Panc1 (cell line): ENCODE measurements at regions not wholly inside any gene's neighbourhood (a gene's known extent, or its start where the extent isn't known, plus 50 kb on each side); places are given as distances from the start of the nearest gene placed in this dataset.

Source experiments
- ATAC-seq: fragments of 200-7000 bp; cut with Tn5 transposase; 2 replicates; pipeline ENCODE4 v1.9.1; 2020; ENCODE audit warnings: mild to moderate bottlenecking, moderate library complexity
- BruUV-seq: library from RNA; stranded (reverse); fragments of 400-500 nt; replicated peaks from 2 replicates; lab custom pipeline; 2021; lab: Mats Ljungman, UMichigan
- CTCF ChIA-PET: fragments of 300-600 bp; sonication (Branson Sonifier 250); formaldehyde crosslinking; loops from one replicate; lab custom pipeline; 2022; ENCODE audit warnings: antibody characterized with exemption; lab: Charles Lee
- POLR2A ChIA-PET: fragments of 300-600 bp; sonication (Branson Sonifier 250); formaldehyde crosslinking; loops from one replicate; lab custom pipeline; 2022; ENCODE audit warnings: antibody characterized with exemption; lab: Charles Lee
- DNase-seq: peaks from one replicate; pipeline ENCODE4 v3.0.0-alpha.2; 2010; ENCODE audit warnings: low read depth, low spot score
- H3K27ac ChIP-seq: 2 replicates; pipeline ENCODE4 v1.5.1; 2011; ENCODE audit warnings: mild to moderate bottlenecking, low read length, inconsistent platforms
- H3K27me3 ChIP-seq: fragments of 200-500 bp; sonication (Bioruptor generic); 2 replicates; pipeline ENCODE4 v1.6.0; 2014; ENCODE audit warnings: low read length, inconsistent platforms; ENCODE audit not compliant: control insufficient read depth, insufficient read depth
- H3K36me3 ChIP-seq: fragments of 200-500 bp; sonication (Bioruptor generic); 2 replicates; pipeline ENCODE4 v1.5.1; 2014; ENCODE audit warnings: inconsistent platforms, mild to moderate bottlenecking, low read length, moderate library complexity; ENCODE audit not compliant: control insufficient read depth, insufficient read depth
- H3K4me1 ChIP-seq: 2 replicates; pipeline ENCODE4 v1.5.1; 2011; ENCODE audit warnings: inconsistent platforms, mild to moderate bottlenecking, low read length, moderate library complexity; ENCODE audit not compliant: control insufficient read depth, insufficient read depth
- H3K4me3 ChIP-seq, 2 experiments: 2 replicates each; pipeline ENCODE4 v1.5.1; 2011 to 2012; ENCODE audit warnings: low read depth in 2 of 2, low read length in 2 of 2, mild to moderate bottlenecking in 2 of 2, inconsistent platforms in 1 of 2, moderate library complexity in 1 of 2
- H3K9me3 ChIP-seq: fragments of 200-500 bp; sonication (Bioruptor generic); 2 replicates; pipeline ENCODE4 v1.5.1; 2014; ENCODE audit warnings: low read depth, mild to moderate bottlenecking, inconsistent platforms, low read length, moderate library complexity; ENCODE audit not compliant: control insufficient read depth, insufficient read depth
- CTCF ChIP-seq: fragments of 450-650 bp; IDR thresholded peaks from 2 replicates; pipeline ENCODE4 v1.5.1; 2017; ENCODE audit warnings: mild to moderate bottlenecking
- POLR2AphosphoS5 ChIP-seq: IDR thresholded peaks from 2 replicates; pipeline ENCODE4 v1.6.1; 2012; ENCODE audit warnings: mild to moderate bottlenecking, low read depth, low read length, moderate library complexity
- SIN3A ChIP-seq: IDR thresholded peaks from 2 replicates; pipeline ENCODE4 v1.6.1; 2012; ENCODE audit warnings: low read depth, mild to moderate bottlenecking, low read length, moderate library complexity, borderline replicate concordance; ENCODE audit not compliant: insufficient read depth
- TCF7L2 ChIP-seq: IDR thresholded peaks from 2 replicates; pipeline ENCODE4 v1.6.1; 2011; ENCODE audit warnings: mild to moderate bottlenecking, low read depth, low read length, inconsistent platforms
- in situ Hi-C: cut with HindIII; loops from 2 replicates; pipeline ENCODE4 v1.10.0; 2016; ENCODE audit warnings: low sequenced_read_pairs, low pct_unique_long_range_greater_than_20kb
- intact Hi-C: fragments of 100-400 bp; cut with micrococcal nuclease; formaldehyde crosslinking; loops from one replicate; pipeline ENCODE4 v1.10.0; 2022; ENCODE audit not compliant: unreplicated experiment
- TF ChIP-seq, protein P1 (sequence below), 2 experiments: IDR thresholded peaks; 2 replicates each; pipeline ENCODE4 v1.6.1; 2011 to 2012; ENCODE audit warnings: low read depth in 2 of 2, control low read depth in 1 of 2, low read length in 1 of 2, mild to moderate bottlenecking in 1 of 2, moderate library complexity in 1 of 2; ENCODE audit not compliant: insufficient read depth in 1 of 2

DNA sequence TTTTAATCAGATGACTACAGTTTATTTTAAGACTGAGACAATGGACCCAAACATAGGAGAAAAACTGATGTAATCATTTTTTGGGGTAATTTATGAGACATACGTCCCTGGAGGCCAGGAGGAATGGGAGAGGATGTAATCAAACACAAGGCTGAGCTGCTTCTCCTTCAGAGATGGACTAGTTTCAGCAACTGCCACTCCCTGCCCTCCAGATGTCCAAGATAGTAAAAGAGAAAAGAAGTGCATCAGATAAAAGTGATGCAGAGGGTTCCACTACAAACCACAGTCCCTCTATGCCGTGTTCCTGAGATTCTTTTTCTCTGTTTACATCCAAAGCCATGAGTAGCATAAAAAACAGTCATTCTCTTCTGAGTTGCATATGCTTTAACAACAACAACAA is 101.1 kb downstream of the DACT1 start:
- Histone ChIP-seq H3K27ac (no peak overlapping the region), H3K36me3 (no peaks in the 10 kb centered on the region), H3K9me3 (no peaks in the 10 kb centered on the region), H3K4me1 (no peaks in the 10 kb centered on the region), H3K27me3 (no peaks in the 10 kb centered on the region; the same call in 1 of the 2 replicates), H3K4me3 (no peak overlapping the region)
- ChIA-PET CTCF (no interaction called here), POLR2A (no interaction called here)
- intact Hi-C loops: no loop called here
- ATAC-seq (no peak), DNase-seq (no peak)
- in situ Hi-C loops: no loop called here
- TF ChIP-seq TCF7L2 (no peak), CTCF (no peak), SIN3A (no peak), POLR2AphosphoS5 (no peak)
- TF ChIP-seq, protein P1, sequence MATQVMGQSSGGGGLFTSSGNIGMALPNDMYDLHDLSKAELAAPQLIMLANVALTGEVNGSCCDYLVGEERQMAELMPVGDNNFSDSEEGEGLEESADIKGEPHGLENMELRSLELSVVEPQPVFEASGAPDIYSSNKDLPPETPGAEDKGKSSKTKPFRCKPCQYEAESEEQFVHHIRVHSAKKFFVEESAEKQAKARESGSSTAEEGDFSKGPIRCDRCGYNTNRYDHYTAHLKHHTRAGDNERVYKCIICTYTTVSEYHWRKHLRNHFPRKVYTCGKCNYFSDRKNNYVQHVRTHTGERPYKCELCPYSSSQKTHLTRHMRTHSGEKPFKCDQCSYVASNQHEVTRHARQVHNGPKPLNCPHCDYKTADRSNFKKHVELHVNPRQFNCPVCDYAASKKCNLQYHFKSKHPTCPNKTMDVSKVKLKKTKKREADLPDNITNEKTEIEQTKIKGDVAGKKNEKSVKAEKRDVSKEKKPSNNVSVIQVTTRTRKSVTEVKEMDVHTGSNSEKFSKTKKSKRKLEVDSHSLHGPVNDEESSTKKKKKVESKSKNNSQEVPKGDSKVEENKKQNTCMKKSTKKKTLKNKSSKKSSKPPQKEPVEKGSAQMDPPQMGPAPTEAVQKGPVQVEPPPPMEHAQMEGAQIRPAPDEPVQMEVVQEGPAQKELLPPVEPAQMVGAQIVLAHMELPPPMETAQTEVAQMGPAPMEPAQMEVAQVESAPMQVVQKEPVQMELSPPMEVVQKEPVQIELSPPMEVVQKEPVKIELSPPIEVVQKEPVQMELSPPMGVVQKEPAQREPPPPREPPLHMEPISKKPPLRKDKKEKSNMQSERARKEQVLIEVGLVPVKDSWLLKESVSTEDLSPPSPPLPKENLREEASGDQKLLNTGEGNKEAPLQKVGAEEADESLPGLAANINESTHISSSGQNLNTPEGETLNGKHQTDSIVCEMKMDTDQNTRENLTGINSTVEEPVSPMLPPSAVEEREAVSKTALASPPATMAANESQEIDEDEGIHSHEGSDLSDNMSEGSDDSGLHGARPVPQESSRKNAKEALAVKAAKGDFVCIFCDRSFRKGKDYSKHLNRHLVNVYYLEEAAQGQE (IDR thresholded peaks at IDR 0.05; ENCODE audit: insufficient read depth in 1 of 2, low read depth in 2 of 2, low read length in 1 of 2): no peak
- BruUV-seq: no TSS peak

DNA sequence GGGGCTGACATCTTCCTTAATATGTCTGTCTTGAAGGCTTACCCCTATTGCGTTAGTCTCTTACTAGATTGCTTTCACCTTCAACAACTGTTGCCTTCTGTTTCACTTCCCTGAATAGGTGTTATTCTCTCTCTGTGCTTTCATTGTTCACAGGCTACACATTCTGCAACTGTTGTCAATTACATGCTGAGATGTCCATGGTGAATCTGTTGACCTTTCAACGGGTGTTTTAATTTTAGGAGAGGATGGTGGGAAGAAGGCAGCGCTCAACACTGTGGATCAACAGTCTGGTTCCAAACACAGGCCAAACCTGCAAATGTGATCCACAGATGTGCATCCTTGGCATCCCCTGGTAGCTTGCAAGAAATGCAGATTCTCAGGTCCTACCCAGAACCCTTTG is 101.9 kb downstream of the DACT1 start:
- POLR2A ChIA-PET: no interaction called here

More for the DNA sequence above, 101.9 kb downstream of the DACT1 start:
- H3K36me3 ChIP-seq: no peaks in the 10 kb centered on the region
- BruUV-seq: no TSS peak
- no peak overlapping the region for H3K4me3 ChIP-seq
- DNase-seq: no peak
- TF ChIP-seq, protein P1 (IDR thresholded peaks at IDR 0.05; ENCODE audit: insufficient read depth in 1 of 2, low read depth in 2 of 2, low read length in 1 of 2): no peak
- TF ChIP-seq TCF7L2 (no peak), POLR2AphosphoS5 (no peak), SIN3A (no peak), CTCF (no peak)
- intact Hi-C loops (no loop called here), in situ Hi-C loops (no loop called here)
- no peak overlapping the region for H3K27ac ChIP-seq
- H3K27me3 ChIP-seq: no peaks in the 10 kb centered on the region; the same call in 1 of the 2 replicates
- ATAC-seq: no peak
- CTCF ChIA-PET: no interaction called here
- no peaks in the 10 kb centered on the region for H3K4me1 ChIP-seq
- H3K9me3 ChIP-seq: no peaks in the 10 kb centered on the region
